Stimulated activated CD4-positive, alpha-beta T cell treated with anti-CD3 and anti-CD28 coated beads, Interleukin-15, amount 100 ng/mL, for 1 hour (primary cell): ENCODE measurements at regions not wholly inside any gene's neighbourhood (a gene's known extent, or its start where the extent isn't known, plus 50 kb on each side); places are given as distances from the start of the nearest gene placed in this dataset.

Source experiments
- DNase-seq, 2 donors: peaks; one replicate each; pipeline ENCODE4 v3.0.0-alpha.2; 2020; ENCODE audit warnings: low read depth in 1 of 2, low spot score in 1 of 2

GRCh38 chr3:193871220-193871485, 264.8 kb upstream of the HES1 start:
- no peak for DNase-seq

DNA sequence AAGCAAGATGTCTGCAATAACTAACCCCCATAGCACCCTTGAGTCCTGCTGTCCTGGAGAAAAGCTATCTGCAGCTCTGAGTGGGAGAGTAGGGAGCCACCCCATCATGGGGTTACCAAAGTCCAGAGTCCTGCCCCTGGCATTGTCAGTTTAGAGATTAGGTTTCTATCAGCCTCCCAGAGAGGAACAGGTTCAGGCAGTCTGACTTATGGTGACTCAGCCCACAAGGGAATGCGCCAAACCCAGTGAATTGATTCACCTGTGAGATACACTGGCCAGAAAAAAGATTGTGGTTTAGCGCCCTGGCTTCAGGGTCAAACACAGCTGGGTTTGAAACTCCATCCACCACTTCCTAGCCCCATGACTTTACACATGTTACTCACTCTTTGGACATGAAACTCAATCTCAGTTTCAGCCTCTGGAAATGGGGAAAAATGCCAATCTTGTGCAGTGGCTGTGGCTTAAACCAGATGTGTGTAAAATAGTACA, 263.6 kb upstream of the HES1 start:
- no peak for DNase-seq

GRCh38 chr3:193873426-193874201, 262.3 kb upstream of the HES1 start:
- no peak for DNase-seq

- no peak for DNase-seq
Observed at GRCh38 chr3:193874512-193874911, 261.4 kb upstream of the HES1 start.

DNA sequence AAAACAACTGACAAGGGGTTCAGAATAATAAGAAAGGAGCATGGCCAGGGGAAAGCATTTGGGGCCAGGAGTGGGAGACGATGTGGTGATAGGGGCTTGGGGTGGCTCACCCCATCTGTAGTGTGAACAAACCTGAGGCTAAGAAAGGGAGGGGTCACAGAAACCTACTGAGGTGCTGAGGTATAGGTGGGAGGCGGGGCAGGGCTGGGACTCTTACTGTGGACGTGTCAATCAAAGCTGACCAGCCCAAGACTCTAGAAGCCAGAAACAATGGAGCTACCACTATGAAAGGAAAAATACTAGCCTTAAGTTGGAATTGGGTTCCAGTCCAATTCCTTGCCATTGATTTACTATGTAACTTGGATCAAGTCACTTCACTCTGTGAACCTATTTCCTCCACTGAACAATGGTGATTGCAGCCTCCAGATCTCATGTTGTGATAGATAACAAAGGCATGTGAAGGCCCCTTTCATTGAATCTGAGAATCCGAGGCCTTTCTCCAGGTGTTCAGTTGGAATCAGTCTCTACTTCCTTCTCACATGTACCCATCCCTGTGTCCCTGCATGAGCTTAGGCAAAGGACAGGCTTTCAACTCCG, 260.9 kb upstream of the HES1 start:
- DNase-seq = no peak

DNA sequence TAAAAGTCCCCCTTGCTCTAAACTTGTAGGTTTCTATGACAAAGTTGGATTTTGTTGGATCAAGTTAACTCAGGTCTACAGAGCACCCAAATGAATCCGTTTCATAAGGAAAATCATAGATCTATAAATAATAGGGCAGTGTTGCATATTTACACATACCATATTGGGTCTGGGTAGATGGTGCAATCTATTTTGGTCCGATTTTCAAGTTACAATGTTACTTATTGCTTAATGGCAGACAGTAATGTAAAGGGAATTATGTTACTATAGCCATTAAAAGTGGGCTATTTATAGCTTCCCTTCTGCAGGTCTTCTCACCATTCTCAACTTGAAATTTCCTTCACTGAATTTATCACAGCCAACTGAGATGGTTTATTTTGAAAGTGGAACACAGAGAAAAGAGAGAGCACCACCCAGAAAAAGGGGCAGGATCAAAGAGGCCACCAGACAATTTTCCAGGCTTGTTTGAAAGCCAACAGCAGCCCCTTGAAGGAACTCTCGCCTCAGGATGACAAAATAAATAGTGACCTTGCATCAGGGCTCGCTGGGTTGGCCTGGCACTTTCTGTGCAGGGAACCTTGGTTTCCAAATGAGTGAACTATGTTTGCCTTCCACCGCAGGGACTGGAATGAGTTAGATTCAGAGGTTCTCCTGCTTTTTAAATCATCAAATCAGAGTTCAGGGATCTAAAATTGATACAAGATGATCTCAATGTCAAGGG, 260.2 kb upstream of the HES1 start:
- DNase-seq = no peak

DNA sequence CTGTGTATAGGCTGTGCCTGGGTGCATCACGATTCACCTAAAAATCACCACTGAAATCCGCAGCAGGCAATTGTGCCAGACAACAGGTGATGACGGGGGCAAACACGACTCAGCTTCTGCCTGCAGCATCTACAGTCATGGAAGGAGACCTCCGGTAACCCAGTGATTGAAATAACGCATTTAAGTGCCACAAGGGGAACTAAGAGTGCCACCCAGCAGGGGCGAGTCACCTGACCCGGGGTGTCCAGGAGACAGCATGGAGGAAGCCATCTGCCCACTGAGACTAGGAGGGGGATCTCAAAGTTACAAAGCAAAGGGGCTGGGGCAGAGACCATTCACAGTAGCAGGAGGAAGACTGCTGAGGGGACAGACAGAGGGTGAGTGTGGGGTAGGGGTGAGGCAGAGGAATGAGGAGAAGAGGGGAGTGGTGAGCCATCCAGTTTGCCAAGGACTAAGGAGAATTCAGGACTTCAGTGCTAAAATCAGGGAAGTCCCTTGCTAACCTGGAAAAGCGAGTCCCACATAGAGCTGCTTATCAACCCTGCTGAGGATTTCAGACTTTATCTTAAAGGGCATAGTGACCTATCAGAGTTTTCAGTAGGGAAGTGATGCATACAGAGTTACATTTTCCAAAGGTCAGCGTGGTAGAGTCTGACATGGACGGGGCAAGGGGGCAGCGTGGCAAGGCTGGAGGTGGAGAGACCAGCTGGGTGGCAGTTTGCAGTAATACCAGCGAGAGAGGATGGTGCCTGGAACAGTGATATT, 256.7 kb upstream of the HES1 start:
- DNase-seq = no peak

- DNase-seq = no peak
Observed at GRCh38 chr3:193879864-193880242, 256.1 kb upstream of the HES1 start.

- no peak for DNase-seq
Observed at GRCh38 chr3:193882091-193882490, 253.9 kb upstream of the HES1 start.

DNA sequence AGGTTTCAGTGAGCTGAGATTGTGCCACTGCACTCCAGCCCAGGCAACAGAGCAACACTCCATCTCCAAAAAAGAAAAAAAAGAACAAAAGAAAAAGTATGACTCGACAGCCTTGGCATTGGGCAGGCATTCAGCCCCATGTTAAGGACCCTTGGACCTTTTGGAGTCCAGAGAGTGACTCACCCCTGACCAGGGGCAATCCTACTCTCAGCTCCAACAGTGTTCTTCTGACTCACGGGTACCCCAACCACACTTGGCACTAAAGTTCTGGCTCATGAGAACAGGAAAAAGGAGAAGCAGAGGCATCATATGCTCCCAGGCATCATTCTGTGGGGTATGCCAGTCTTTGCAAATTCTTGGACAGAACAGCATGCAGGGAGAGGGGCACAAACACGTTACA, 252.4 kb upstream of the HES1 start:
- no peak for DNase-seq

GRCh38 chr3:193884027-193884426, 251.9 kb upstream of the HES1 start:
- DNase-seq = no peak

- no peak for DNase-seq
Observed at GRCh38 chr3:193884652-193885051, 251.3 kb upstream of the HES1 start.

DNA sequence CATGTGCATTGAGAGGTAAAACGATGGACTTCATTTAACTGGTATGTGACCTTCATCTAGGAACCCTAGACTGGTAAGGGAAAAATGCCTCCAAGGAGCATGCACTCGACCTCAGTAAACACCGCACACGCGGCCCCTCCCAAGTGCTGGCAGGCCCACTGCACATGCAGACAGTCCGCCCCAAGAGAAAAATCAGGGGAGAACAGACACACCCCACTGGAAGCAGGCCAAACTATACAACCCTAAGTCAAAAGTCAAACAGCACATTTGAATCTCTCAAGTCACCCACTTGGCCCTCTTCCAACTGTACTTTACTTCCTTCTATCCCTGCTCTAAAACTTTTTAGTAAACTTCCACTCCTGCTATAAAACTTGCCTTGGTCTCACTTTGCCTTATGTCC, 250.1 kb upstream of the HES1 start:
- DNase-seq = no peak

DNA sequence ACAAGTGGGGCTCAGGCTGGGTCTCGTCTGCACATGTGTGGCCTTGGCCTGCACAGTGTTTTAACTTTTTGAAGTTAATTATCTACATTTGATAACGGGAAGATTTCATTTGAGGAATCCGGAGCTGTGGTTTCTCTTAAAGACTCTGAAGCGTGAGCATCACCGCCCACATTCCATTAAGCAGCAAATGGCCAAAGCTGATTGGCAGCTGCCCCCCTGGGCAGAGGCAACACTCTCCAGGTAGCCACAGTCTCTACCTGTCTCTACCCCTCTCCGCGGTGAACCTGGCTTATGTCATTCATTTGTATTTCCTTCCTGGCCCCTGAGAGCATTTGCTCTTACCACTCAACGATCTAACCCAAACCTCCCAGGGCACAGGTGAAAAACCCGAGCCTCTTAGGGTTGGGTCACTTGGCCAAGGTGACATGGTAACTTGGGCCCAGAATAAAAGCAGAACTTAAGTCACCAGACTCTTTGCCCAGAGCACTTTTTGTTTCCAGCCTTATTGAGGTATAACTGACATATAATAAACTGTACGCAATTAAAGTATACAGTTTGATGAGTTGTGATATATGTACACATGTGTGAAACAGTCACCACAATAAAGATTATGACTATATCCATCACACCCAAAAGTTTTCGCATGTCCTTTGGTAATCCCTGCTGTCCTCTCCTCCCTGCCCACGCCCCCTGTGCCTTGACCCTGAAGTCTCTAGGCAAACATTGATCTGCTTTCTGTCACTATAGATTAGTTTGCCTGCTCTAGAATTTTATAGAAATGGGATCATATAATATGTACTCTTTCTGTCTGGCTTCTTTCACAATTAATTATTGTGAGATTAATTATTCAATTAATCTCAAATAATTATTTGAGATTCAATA, 245.7 kb upstream of the HES1 start:
- DNase-seq = no peak

DNA sequence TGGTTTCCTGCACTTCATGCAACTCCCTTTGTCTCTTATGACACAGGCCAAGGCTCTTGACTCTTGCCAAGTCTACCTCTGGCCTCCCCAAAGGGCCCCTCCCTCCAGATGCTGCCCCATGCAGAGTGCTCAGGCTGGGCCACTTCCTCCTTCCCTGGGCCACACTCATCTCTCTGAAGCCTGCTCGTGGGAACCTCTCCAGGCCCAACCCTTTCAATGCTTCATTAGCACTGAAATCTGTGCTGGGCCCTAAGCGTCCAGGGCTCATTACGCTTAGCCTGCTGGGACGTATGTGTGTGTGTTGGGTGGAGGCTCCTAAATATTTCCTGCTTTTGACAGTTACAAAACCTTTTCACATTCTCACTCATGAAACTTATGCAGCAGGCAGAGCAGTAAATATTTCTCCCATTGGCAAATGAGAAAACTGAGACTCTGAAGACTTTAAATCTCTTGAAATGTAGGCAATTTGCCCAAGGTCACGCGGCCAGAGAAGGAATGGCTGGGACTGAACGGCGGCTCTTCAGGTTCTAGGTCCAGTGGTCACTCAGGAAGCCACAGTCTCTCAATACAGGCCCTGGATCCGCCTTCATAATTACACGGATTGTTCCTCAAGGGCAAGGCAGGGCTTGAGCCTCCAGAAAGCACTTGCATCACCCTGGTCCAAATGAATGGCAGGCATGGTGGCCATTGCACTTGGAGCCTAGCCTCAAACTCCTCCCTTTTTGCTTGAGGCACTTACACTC, 241.7 kb upstream of the HES1 start:
- no peak for DNase-seq

DNA sequence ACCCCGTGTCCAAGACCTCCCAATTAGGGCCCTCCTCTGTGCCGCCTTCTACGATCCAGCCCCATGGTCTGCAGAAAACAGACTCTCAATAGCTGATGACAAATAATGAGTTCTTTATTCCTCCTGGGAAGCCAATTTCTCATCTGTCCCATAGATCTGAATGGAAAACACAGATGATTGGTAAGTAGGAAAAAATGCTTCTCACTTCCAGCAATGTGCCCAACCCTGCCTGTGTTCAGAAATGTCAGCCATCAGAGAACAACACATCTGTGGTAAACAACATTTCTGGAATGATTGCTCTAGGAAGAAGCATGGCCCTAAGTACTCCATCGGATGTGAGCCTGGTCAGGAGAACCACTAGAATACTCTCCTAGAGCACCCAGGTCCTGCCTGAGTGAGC, 240.5 kb upstream of the HES1 start:
- DNase-seq = no peak

DNA sequence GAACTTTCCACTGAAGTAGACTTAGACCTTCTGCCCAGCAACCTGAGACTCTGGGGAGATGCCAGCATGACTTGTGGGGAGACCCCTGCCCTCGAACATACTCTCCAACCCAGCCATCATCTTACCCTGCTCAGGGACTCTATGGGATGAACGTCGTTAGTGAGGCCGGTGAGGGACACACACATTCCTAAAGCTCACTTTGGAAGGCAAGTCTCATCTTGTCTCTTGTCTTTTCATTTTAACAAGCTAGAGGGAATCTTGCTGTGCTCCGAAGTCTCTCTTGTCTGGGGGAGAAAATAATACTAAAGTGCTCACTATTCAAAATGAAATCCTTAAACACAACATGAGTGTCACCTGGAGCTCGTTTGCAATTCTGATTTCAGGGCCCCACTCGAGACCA, 239.5 kb upstream of the HES1 start:
- no peak for DNase-seq

DNA sequence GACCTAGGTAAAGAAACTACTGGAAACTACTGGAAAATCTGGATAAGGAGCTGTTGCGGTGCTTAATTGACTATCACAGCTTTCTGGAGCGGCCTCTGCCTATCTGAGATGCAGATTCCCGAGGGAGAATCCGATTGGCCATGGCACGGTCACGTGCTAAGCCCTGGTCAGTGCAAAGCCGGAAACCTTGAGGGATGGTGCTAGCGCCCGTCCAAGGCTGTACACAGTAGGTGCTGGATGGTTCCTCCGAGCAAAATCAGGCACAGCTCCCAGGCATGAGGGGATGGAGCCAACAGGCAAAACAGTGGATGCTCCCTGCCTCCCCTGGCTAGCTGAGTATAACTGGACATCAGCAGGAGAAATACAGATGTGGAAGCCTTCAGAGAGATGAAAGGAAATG, 238.7 kb upstream of the HES1 start:
- DNase-seq = no peak

GRCh38 chr3:193897731-193898180, 238.2 kb upstream of the HES1 start:
- DNase-seq = no peak

- DNase-seq = no peak
Observed at GRCh38 chr3:193899001-193899400, 236.9 kb upstream of the HES1 start.
